ENCODE measurements at regions not wholly inside any gene's neighbourhood (a gene's known extent, or its start where the extent isn't known, plus 50 kb on each side); places are given as distances from the start of the nearest gene placed in this dataset.

- no peak overlapping the region for H3K27ac ChIP-seq
Measured at GRCh38 chrX:124239911-124240310, 92.5 kb upstream of the TEX13D start.

GRCh38 chrX:124240422-124240821, 92.0 kb upstream of the TEX13D start:
- DNase-seq (no peak), ATAC-seq (no peak)
- Histone ChIP-seq H3K9me3 (no peaks in the 10 kb centered on the region), H3K36me3 (replicated peaks in 1 of 2; ENCODE audit: insufficient read depth in 1 of 2, low read depth in 2 of 2) (no peaks in the 10 kb centered on the region), H3K27ac (no peak overlapping the region), H3K4me3 (no peak overlapping the region), H3K27me3 (no peaks in the 10 kb centered on the region), H3K4me1 (no peaks in the 10 kb centered on the region)
- intact Hi-C loops (cut with DNase I) = no loop called here
- no peak for TF ChIP-seq CTCF (IDR thresholded peaks at IDR 0.05)
- no peak for TF ChIP-seq POLR2A (IDR thresholded peaks at IDR 0.05)

More at GRCh38 chrX:124239911-124240310, 92.5 kb upstream of the TEX13D start:
- Histone ChIP-seq H3K4me1 (no peaks in the 10 kb centered on the region), H3K36me3 (replicated peaks in 1 of 2; ENCODE audit: insufficient read depth in 1 of 2, low read depth in 2 of 2) (no peaks in the 10 kb centered on the region), H3K4me3 (no peak overlapping the region), H3K27me3 (no peaks in the 10 kb centered on the region), H3K9me3 (no peaks in the 10 kb centered on the region)
- intact Hi-C loops (cut with DNase I) = no loop called here
- no peak for DNase-seq
- ATAC-seq = no peak
- no peak for TF ChIP-seq CTCF (IDR thresholded peaks at IDR 0.05)
- no peak for TF ChIP-seq POLR2A (IDR thresholded peaks at IDR 0.05)
- WGBS, 2 donors = 38 to 56% methylated on average over 6 of the region's 6 CpGs

- Histone ChIP-seq H3K27me3 (no peaks in the 10 kb centered on the region), H3K27ac (no peak overlapping the region), H3K36me3 (replicated peaks in 1 of 2; ENCODE audit: insufficient read depth in 1 of 2, low read depth in 2 of 2) (no peaks in the 10 kb centered on the region), H3K4me1 (no peaks in the 10 kb centered on the region), H3K9me3 (no peaks in the 10 kb centered on the region), H3K4me3 (no peak overlapping the region)
- DNase-seq (no peak), ATAC-seq (no peak)
- intact Hi-C loops (cut with DNase I) = no loop called here
- WGBS, 2 donors = 62 to 69% methylated on average over 5 of the region's 5 CpGs
- TF ChIP-seq POLR2A (IDR thresholded peaks at IDR 0.05) (no peak), CTCF (IDR thresholded peaks at IDR 0.05) (no peak)
Measured at GRCh38 chrX:124242131-124242530, 90.3 kb upstream of the TEX13D start.

- Histone ChIP-seq H3K9me3 (no peaks in the 10 kb centered on the region), H3K27ac (no peak overlapping the region), H3K27me3 (no peaks in the 10 kb centered on the region), H3K4me1 (no peaks in the 10 kb centered on the region), H3K4me3 (no peak overlapping the region), H3K36me3 (replicated peaks in 1 of 2; ENCODE audit: insufficient read depth in 1 of 2, low read depth in 2 of 2) (no peaks in the 10 kb centered on the region)
- no peak for ATAC-seq
- no peak for TF ChIP-seq POLR2A (IDR thresholded peaks at IDR 0.05)
- no peak for TF ChIP-seq CTCF (IDR thresholded peaks at IDR 0.05)
- 78 to 87% methylated on average over 1 of the region's 1 CpG for WGBS, 2 donors
- no peak for DNase-seq
- intact Hi-C loops (cut with DNase I) = no loop called here
Measured at GRCh38 chrX:124249345-124249744, 83.1 kb upstream of the TEX13D start.

- TF ChIP-seq CTCF (IDR thresholded peaks at IDR 0.05) = no peak
- no peak for TF ChIP-seq POLR2A (IDR thresholded peaks at IDR 0.05)
- no peak overlapping the region for H3K27ac ChIP-seq
- intact Hi-C loops (cut with DNase I) = no loop called here
- H3K9me3 ChIP-seq = no peaks in the 10 kb centered on the region
- H3K4me3 ChIP-seq = no peak overlapping the region
- no peaks in the 10 kb centered on the region for H3K27me3 ChIP-seq
- no peaks in the 10 kb centered on the region for H3K4me1 ChIP-seq
- no peaks in the 10 kb centered on the region for H3K36me3 ChIP-seq (replicated peaks in 1 of 2; ENCODE audit: insufficient read depth in 1 of 2, low read depth in 2 of 2)
- DNase-seq = no peak
- ATAC-seq = no peak
Measured at GRCh38 chrX:124250835-124251437, 81.5 kb upstream of the TEX13D start.
